ENCODE measurements at regions not wholly inside any gene's neighbourhood (a gene's known extent, or its start where the extent isn't known, plus 50 kb on each side); places are given as distances from the start of the nearest gene placed in this dataset.

DNA sequence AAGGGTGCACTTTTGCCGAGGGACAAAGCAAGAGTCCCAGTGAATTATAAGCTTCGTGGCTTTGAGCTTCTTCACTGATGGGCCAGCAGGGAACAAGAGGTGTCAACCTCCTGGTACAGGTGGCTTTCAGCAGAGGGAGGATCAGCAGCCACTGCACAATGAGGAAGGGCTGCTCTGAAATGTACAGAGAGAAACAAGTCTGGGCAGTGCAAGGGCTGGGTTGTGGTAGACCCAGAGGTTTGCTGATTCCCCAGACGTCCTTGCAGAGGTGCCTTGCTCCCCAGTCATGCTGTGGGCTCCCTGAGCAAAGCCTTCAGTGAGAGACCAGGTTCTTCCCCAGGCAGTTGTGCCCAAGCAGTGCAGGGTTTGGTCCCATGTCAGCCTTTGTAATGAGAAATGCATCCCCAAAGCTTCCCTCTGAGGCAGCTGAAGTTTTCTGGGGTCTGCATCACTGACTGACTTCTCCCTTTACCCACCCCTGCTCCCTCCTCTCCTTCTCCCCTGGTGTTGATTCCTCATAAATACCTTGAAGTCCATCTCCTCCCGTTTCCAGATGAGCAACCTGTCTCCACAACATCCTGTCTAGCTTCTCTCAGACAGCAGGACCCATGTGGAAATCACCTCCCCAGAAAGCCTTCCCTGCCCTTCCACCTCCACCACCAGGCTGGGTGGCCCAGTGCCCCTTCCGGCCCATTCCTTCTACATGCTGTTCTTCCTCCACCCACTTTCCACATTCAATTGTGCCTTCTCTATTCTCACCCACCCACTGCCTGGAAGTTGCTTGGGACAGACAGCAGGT, 599.6 kb upstream of the ADAMTS16 start:
- Mint-ChIP-seq H3K36me3 (no peaks in the 10 kb centered on the region), H3K27ac (no peak overlapping the region), H3K9me3 (peaks cover 10% of the 10 kb centered on the region), H3K4me1 (ENCODE audit: low read depth in 2 of 2) (no peaks in the 10 kb centered on the region), H3K27me3 (no peaks in the 10 kb centered on the region), H3K4me3 (no peak overlapping the region)
- ATAC-seq (no peak), DNase-seq (ENCODE audit: low spot score) (no peak)

DNA sequence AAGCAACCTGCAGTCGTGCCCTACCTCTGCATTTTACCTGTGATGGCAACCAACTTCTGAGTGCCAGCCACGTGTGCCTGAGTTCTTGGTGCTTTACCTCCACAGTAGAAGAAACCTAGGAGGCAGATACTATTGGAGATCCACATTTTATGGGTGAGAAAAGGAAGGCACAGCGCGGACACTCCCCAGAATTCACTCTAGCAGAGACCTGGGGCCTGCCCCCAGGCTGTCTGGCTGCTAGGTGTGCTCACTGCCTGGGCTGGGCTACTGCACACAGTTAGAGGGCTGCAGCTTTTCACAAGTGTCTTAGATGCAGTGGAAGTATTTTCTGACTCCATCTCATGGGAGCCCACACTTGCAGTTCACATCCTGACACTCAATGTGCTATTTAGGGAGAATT, 598.8 kb upstream of the ADAMTS16 start:
- peaks cover 10% of the 10 kb centered on the region for H3K9me3 Mint-ChIP-seq
- no peak for DNase-seq (ENCODE audit: low spot score)
- no peaks in the 10 kb centered on the region for H3K36me3 Mint-ChIP-seq
- H3K4me3 Mint-ChIP-seq, result no peak overlapping the region
- no peaks in the 10 kb centered on the region for H3K27me3 Mint-ChIP-seq
- ATAC-seq, result no peak
- H3K27ac Mint-ChIP-seq, result no peak overlapping the region
- H3K4me1 Mint-ChIP-seq (ENCODE audit: low read depth in 2 of 2), result no peaks in the 10 kb centered on the region

DNA sequence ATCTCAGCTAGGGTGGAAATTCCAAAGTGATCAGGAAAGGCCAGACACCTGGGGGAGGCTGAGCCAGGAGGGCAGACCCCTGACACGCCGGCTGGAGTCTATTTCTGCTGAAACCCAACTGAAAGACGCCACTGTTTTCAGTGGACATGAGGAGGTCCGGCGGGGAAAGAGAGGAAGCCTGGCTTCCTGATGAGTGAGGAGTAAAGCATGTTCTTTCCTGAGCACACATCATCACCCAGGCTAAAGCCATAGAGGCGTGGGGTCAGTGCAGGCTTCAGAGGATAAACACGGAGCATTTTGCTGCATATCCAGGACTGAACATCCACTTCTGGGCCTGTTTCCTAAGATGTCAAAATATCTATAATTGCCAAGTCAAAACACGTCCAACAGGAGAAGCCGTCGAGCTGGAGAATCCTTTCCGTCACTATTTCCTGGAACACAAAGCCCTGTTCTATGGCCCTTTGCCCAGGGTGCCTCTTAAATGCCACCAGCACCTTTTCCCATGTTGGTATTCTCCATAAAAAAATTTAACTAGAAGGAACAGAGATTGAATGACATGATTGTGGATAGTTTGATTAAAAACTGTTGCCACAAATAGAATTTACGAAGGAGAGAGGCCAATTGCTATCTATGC, 597.9 kb upstream of the ADAMTS16 start:
- DNase-seq (ENCODE audit: low spot score), result no peak
- H3K4me1 Mint-ChIP-seq (ENCODE audit: low read depth in 2 of 2), result no peaks in the 10 kb centered on the region
- H3K27me3 Mint-ChIP-seq, result no peaks in the 10 kb centered on the region
- no peak overlapping the region for H3K27ac Mint-ChIP-seq
- peaks cover 6% of the 10 kb centered on the region for H3K36me3 Mint-ChIP-seq
- H3K4me3 Mint-ChIP-seq, result no peak overlapping the region
- ATAC-seq, result no peak
- H3K9me3 Mint-ChIP-seq, result peaks cover 10% of the 10 kb centered on the region

DNA sequence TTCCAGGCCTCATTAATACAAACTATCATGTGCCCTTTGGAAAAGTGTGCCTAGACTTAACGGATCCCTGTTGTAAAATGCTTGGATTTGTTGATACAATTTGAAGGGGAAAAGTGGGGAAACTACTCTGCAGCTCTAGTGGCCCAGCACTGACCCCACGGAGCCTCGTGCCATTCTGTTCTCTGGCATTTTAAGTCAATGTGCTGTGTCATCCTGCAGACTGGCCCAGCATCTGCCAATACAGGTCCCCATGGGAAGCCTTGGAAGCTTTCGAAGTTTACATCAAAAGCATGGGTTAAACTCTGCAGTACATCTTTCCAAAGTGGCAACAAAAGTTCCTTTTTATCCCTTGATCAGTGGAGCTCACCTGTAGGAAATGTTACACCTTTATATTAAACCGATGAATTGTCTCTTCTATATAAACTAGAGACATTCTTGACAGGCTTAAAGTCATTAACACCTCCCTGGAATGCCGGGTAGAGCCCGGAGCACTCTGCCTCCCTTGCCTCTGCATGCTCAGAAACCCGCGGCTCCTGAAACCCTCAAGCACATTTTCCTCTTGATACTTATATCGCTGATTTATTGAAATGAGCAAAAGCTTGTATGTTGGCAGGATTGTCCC, 596.0 kb upstream of the ADAMTS16 start:
- Mint-ChIP-seq H3K4me3 (no peak overlapping the region), H3K36me3 (peaks cover 6% of the 10 kb centered on the region), H3K27me3 (no peaks in the 10 kb centered on the region), H3K4me1 (ENCODE audit: low read depth in 2 of 2) (no peaks in the 10 kb centered on the region), H3K9me3 (peaks cover 6% of the 10 kb centered on the region), H3K27ac (no peak overlapping the region)
- DNase-seq (ENCODE audit: low spot score) (no peak), ATAC-seq (no peak)

DNA sequence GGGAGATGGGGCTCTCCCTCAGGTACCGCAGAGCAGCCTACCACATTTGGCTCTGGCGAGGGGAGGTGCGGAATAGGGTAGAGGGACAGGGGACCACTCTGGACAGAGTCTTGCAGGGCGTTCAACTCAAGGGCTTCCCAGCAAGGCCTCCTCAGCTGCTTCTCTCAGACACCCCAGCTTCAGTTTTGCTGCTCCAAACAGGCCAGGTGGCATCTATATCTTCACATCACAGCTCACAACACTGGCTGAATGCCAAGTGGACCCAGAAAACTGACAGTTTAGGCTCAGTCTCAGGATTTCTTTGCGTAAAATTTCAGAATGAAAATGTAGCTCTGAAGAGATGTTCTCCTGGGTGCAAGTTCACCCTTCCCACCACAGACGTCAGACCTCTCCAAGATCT, 592.6 kb upstream of the ADAMTS16 start:
- H3K9me3 Mint-ChIP-seq, result peaks cover 11% of the 10 kb centered on the region
- no peaks in the 10 kb centered on the region for H3K27me3 Mint-ChIP-seq
- peaks cover 6% of the 10 kb centered on the region for H3K36me3 Mint-ChIP-seq
- ATAC-seq, result no peak
- H3K27ac Mint-ChIP-seq, result no peak overlapping the region
- no peaks in the 10 kb centered on the region for H3K4me1 Mint-ChIP-seq (ENCODE audit: low read depth in 2 of 2)
- H3K4me3 Mint-ChIP-seq, result no peak overlapping the region
- DNase-seq (ENCODE audit: low spot score), result no peak

DNA sequence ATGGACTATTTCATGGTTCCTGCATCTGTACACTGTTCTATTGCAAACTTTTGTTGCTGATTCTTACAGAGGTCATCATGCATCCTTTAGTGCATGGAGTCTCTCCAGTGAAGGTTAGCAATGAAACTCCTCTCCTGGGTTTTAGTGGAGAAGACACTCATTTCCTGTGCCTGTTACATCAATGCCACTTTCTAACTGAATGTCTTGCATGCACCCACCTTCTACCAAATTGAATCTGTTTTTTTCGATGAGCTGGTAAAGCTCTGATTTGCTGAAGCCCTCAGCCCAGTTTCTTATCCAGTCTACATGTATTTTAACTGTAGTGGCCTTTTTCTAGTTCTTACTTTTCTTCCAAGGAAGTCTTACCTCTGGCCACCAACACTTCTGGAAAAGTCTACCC, 591.8 kb upstream of the ADAMTS16 start:
- no peak for ATAC-seq
- Mint-ChIP-seq H3K27ac (no peak overlapping the region), H3K4me3 (no peak overlapping the region), H3K9me3 (peaks cover 14% of the 10 kb centered on the region), H3K36me3 (peaks cover 6% of the 10 kb centered on the region), H3K27me3 (no peaks in the 10 kb centered on the region), H3K4me1 (ENCODE audit: low read depth in 2 of 2) (no peaks in the 10 kb centered on the region)
- no peak for DNase-seq (ENCODE audit: low spot score)

DNA sequence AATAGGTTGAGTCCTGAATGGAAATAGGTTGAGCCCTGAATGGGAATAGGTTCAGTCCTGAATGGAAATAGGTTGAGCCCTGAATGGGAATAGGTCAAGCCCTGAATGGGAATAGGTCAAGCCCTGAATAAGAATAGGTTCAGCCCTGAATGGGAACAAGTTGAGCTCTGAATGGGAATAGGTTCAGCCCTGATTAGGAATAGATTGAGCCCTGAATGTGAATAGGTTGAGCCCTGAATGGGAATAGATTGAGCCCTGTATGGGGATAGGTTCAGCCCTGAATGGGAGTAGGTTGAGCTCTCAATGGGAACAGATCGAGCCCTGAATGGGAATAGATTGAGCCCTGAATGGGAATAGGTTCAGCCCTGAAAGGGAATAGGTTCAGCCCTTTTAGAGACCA, 590.8 kb upstream of the ADAMTS16 start:
- no peaks in the 10 kb centered on the region for H3K27me3 Mint-ChIP-seq
- no peak for ATAC-seq
- no peak overlapping the region for H3K27ac Mint-ChIP-seq
- DNase-seq (ENCODE audit: low spot score), result no peak
- no peaks in the 10 kb centered on the region for H3K4me1 Mint-ChIP-seq (ENCODE audit: low read depth in 2 of 2)
- H3K9me3 Mint-ChIP-seq, result peaks cover 14% of the 10 kb centered on the region
- H3K36me3 Mint-ChIP-seq, result peaks cover 6% of the 10 kb centered on the region
- H3K4me3 Mint-ChIP-seq, result no peak overlapping the region

DNA sequence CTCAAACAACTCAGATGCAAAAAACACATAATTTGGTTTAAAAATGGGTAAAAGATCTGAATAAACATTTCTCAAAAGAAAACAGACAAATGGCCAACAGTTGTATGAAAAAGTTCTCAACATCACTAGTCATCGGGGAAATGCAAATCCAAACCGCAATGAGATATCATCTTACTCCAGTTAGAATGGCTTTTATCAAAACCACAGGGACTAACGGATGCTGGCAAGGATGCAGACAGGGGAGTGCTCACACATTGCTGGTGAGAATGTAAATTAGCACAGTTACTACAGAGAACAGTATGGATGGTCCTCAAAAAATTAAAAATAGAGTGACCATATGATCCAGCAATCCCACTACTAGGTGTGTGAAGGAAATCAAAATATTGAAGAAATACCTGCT, 589.1 kb upstream of the ADAMTS16 start:
- DNase-seq (ENCODE audit: low spot score), result no peak
- H3K36me3 Mint-ChIP-seq, result peaks cover 6% of the 10 kb centered on the region
- no peaks in the 10 kb centered on the region for H3K27me3 Mint-ChIP-seq
- no peak overlapping the region for H3K27ac Mint-ChIP-seq
- no peak overlapping the region for H3K4me3 Mint-ChIP-seq
- H3K4me1 Mint-ChIP-seq (ENCODE audit: low read depth in 2 of 2), result no peaks in the 10 kb centered on the region
- no peak for ATAC-seq
- peaks cover 10% of the 10 kb centered on the region for H3K9me3 Mint-ChIP-seq

DNA sequence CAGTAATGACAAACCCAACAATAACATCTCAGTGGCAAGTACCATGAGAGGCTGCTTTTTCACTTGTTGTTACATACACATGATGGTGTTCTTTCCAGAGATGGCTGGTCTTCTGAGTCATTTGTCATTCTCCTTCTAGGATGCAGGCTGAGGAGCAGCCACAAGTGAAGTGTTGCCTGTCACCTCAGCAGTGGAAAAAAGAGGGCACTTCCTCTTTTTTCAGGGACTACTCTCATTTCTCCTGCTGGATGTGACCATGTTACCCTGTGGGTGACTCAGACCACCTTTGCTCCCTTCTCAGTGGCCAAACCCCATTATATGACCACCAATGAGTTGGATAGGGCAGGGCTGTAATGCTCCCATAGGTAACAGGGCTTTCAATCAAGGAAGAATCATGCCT, 587.0 kb upstream of the ADAMTS16 start:
- no peaks in the 10 kb centered on the region for H3K4me1 Mint-ChIP-seq (ENCODE audit: low read depth in 2 of 2)
- no peaks in the 10 kb centered on the region for H3K27me3 Mint-ChIP-seq
- ATAC-seq, result no peak
- no peak overlapping the region for H3K4me3 Mint-ChIP-seq
- peaks cover 10% of the 10 kb centered on the region for H3K9me3 Mint-ChIP-seq
- H3K27ac Mint-ChIP-seq, result no peak overlapping the region
- no peaks in the 10 kb centered on the region for H3K36me3 Mint-ChIP-seq
- no peak for DNase-seq (ENCODE audit: low spot score)

DNA sequence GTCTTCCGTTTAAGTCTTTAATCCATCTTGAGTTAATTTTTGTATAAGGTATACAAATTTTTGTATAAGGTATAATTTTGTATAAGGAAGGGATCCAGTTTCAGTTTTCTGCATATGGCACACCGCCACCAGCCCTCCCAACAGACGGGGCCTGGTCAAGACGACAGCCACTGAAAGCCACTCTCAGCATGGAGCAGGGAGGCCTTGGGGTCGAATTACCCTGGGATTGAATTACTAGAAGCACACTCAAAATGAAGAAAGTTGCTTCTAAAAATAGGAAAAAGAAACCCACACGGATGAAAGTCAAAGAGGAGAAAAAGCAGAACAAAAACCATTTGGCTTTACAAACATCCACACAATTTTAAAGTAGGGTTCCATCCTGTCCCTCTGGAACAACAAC, 586.2 kb upstream of the ADAMTS16 start:
- Mint-ChIP-seq H3K27me3 (no peaks in the 10 kb centered on the region), H3K27ac (no peak overlapping the region), H3K4me1 (ENCODE audit: low read depth in 2 of 2) (no peaks in the 10 kb centered on the region), H3K36me3 (peaks cover 2% of the 10 kb centered on the region), H3K9me3 (peaks cover 13% of the 10 kb centered on the region), H3K4me3 (no peak overlapping the region)
- no peak for DNase-seq (ENCODE audit: low spot score)
- ATAC-seq, result no peak

DNA sequence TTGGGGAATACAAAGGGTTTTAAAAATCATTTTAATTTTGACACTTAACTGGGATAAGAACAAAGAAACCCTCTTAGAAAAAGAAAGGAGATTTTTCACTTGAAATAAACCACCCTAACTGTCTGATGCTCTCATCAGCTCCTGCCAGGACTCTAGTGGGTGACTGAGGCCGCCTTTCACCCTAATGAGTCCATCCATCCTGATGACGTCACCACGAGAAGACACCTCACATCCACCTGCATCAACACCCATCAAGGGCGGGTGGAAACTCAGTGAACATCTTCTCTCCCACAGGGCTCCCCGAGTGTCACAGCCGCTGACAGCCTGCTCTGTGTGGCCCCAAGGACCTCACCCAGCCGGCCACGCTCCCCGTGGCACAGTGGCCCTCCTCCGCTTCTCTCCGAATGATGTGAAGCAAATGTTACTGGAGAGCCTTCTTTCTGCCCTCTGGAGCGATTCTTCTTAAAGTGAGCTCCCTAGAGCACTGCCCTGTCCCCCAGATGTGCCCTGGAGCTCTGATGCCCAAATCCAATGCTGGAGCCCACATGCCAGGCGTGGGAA, 584.3 kb upstream of the ADAMTS16 start:
- Mint-ChIP-seq H3K4me3 (no peak overlapping the region), H3K36me3 (peaks cover 9% of the 10 kb centered on the region), H3K4me1 (ENCODE audit: low read depth in 2 of 2) (no peaks in the 10 kb centered on the region), H3K27me3 (no peaks in the 10 kb centered on the region), H3K9me3 (peaks cover 8% of the 10 kb centered on the region), H3K27ac (no peak overlapping the region)
- no peak for ATAC-seq
- DNase-seq (ENCODE audit: low spot score), result no peak

DNA sequence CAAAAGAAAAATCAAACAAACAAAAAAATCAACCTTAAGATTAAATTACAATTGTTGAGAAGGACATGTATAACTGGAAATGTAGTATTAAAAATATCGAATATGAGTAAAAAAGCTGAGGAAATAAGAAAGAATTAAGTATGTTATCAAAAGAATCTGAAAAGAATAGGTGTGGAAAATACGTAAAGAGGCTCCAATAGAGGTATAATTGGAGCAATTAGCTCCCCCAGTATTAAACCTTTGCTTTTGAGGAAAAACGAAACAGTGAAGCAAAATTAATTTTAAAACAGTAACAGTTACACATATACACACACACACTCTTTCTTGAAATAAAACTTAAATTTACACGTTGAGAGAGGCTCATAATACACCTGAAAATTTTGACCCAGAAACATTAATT, 578.7 kb upstream of the ADAMTS16 start:
- no peaks in the 10 kb centered on the region for H3K4me1 Mint-ChIP-seq (ENCODE audit: low read depth in 2 of 2)
- peaks cover 8% of the 10 kb centered on the region for H3K9me3 Mint-ChIP-seq
- no peak overlapping the region for H3K4me3 Mint-ChIP-seq
- DNase-seq (ENCODE audit: low spot score) (no peak), ATAC-seq (no peak)
- no peak overlapping the region for H3K27ac Mint-ChIP-seq
- peaks cover 14% of the 10 kb centered on the region for H3K36me3 Mint-ChIP-seq
- no peaks in the 10 kb centered on the region for H3K27me3 Mint-ChIP-seq

DNA sequence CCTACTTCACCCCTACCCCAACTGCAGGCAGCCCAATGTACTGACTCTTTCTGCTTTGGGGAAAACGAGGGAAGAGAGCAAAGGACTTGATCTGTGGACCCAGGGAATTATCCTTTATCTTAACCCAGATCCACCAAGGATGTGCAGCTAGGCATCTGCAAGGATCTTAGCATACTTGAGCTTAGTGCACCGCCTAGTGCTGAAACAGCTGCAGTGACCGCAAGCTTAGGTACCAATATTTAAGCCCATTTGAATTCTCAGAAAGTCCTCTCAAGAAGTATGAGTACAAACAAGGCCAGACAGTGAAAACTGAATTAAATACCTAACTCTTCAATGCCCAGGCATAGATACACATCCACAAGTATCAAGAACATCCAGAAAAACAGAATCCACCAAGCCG, 576.7 kb upstream of the ADAMTS16 start:
- Mint-ChIP-seq H3K27ac (no peak overlapping the region), H3K9me3 (peaks cover 13% of the 10 kb centered on the region), H3K4me1 (ENCODE audit: low read depth in 2 of 2) (no peaks in the 10 kb centered on the region), H3K27me3 (no peaks in the 10 kb centered on the region), H3K36me3 (peaks cover 14% of the 10 kb centered on the region), H3K4me3 (no peak overlapping the region)
- DNase-seq (ENCODE audit: low spot score) (no peak), ATAC-seq (no peak)
